ENCODE measurements at regions not wholly inside any gene's neighbourhood (a gene's known extent, or its start where the extent isn't known, plus 50 kb on each side); places are given as distances from the start of the nearest gene placed in this dataset.

GRCh38 chr13:89806594-89806993, 1540.9 kb upstream of the MIR17HG start:
- H3K9me1 ChIP-seq (ENCODE audit: control insufficient read depth, insufficient read depth, low read length) = no peaks in the 10 kb centered on the region
- H3K4me2 ChIP-seq (ENCODE audit: insufficient read depth, low read length) = no peak overlapping the region
- 2% methylated on average over 4 of the region's 4 CpGs for WGBS (ENCODE audit: insufficient coverage, low coverage, missing lambda C conversion rate)
- no peak for FAIRE-seq
- DNase-seq (ENCODE audit: extremely low read depth in 1 of 4, low spot score in 3 of 4) = no peak
- intact Hi-C loops (cut with micrococcal nuclease) = no loop called here
- H2AFZ ChIP-seq (ENCODE audit: low read depth, low read length) = no peak overlapping the region
- ATAC-seq = no peak
- H3K36me3 ChIP-seq (ENCODE audit: control insufficient read depth, insufficient read depth, low read length) = no peaks in the 10 kb centered on the region
- H3K9me3 ChIP-seq (replicated peaks; ENCODE audit: control insufficient read depth, insufficient read depth, low read depth, low read length) = peaks cover 2% of the 10 kb centered on the region; the same call in 1 of the 2 replicates
- ChIA-PET POLR2A (no interaction called here), CTCF (ENCODE audit: low intra/inter-chr PET ratio) (no interaction called here)
- H3K27ac ChIP-seq (ENCODE audit: extremely low read depth, low read depth, low read length) = no peak overlapping the region
- H3K79me2 ChIP-seq (ENCODE audit: control insufficient read depth, insufficient read depth, low read length) = no peaks in the 10 kb centered on the region
- no peaks in the 10 kb centered on the region for H3K27me3 ChIP-seq (ENCODE audit: control insufficient read depth in 2 of 2, insufficient read depth in 2 of 2, low read length in 2 of 2)
- TF ChIP-seq TCF15 (CRISPR knock-in tag; IDR thresholded peaks at IDR 0.05) = 0 out of 2 replicates have a peak, but pooled peaks have one; percentile 61
- TF ChIP-seq, protein P1, sequence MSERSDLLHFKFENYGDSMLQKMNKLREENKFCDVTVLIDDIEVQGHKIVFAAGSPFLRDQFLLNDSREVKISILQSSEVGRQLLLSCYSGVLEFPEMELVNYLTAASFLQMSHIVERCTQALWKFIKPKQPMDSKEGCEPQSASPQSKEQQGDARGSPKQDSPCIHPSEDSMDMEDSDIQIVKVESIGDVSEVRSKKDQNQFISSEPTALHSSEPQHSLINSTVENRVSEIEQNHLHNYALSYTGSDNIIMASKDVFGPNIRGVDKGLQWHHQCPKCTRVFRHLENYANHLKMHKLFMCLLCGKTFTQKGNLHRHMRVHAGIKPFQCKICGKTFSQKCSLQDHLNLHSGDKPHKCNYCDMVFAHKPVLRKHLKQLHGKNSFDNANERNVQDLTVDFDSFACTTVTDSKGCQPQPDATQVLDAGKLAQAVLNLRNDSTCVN (CRISPR knock-in tag; IDR thresholded peaks at IDR 0.05) = no peak
- peak; percentile 65; the same call in 1 of the 2 replicates for TF ChIP-seq ZFP30 (CRISPR knock-in tag; IDR thresholded peaks at IDR 0.05; ENCODE audit: borderline replicate concordance)
- no peak for TF ChIP-seq MXI1 (IDR thresholded peaks at IDR 0.05; ENCODE audit: low read depth, low read length)
- 0 out of 2 replicates have a peak, but pooled peaks have one; percentile 32 for TF ChIP-seq ZNF785 (CRISPR knock-in tag; IDR thresholded peaks at IDR 0.05)
- TF ChIP-seq JUNB (CRISPR knock-in tag; conservative IDR thresholded peaks at IDR 0.05) = 0 out of 2 replicates have a peak, but pooled peaks have one; percentile 7
- TF ChIP-seq GTF2A2 (tag; IDR thresholded peaks at IDR 0.05) = no peak
- TF ChIP-seq, protein P2, sequence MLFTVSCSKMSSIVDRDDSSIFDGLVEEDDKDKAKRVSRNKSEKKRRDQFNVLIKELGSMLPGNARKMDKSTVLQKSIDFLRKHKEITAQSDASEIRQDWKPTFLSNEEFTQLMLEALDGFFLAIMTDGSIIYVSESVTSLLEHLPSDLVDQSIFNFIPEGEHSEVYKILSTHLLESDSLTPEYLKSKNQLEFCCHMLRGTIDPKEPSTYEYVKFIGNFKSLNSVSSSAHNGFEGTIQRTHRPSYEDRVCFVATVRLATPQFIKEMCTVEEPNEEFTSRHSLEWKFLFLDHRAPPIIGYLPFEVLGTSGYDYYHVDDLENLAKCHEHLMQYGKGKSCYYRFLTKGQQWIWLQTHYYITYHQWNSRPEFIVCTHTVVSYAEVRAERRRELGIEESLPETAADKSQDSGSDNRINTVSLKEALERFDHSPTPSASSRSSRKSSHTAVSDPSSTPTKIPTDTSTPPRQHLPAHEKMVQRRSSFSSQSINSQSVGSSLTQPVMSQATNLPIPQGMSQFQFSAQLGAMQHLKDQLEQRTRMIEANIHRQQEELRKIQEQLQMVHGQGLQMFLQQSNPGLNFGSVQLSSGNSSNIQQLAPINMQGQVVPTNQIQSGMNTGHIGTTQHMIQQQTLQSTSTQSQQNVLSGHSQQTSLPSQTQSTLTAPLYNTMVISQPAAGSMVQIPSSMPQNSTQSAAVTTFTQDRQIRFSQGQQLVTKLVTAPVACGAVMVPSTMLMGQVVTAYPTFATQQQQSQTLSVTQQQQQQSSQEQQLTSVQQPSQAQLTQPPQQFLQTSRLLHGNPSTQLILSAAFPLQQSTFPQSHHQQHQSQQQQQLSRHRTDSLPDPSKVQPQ (CRISPR knock-in tag; IDR thresholded peaks at IDR 0.05; ENCODE audit: borderline replicate concordance) = 0 out of 2 replicates have a peak, but pooled peaks have one; percentile 68
- 0 out of 2 replicates have a peak, but pooled peaks have one; percentile 13 for TF ChIP-seq ZNF217 (CRISPR knock-in tag; IDR thresholded peaks at IDR 0.05)
- no peak for TF ChIP-seq KDM1A (IDR thresholded peaks at IDR 0.05)
- no peak for TF ChIP-seq FOXJ3 (CRISPR knock-in tag; IDR thresholded peaks at IDR 0.05)
- no peak for TF ChIP-seq XRCC5 (IDR thresholded peaks at IDR 0.05; ENCODE audit: low read depth, low read length)
- TF ChIP-seq ILF3 (IDR thresholded peaks at IDR 0.05; ENCODE audit: borderline replicate concordance) = no peak
- no peaks in the 10 kb centered on the region for H4K20me1 ChIP-seq (replicated peaks; ENCODE audit: control insufficient read depth, insufficient read depth, low read length)
- H3K4me1 ChIP-seq (replicated peaks in 1 of 2; ENCODE audit: control insufficient read depth in 2 of 2, insufficient read depth in 2 of 2, low read length in 2 of 2) = no peaks in the 10 kb centered on the region
- no peak overlapping the region for H3K4me3 ChIP-seq
- no peak overlapping the region for H3K9ac ChIP-seq (ENCODE audit: insufficient read depth in 1 of 2, low read depth in 2 of 2, low read length in 2 of 2)
- no TSS peak for BruUV-seq (replicated peaks)
- in situ Hi-C loops (cut with MboI) = no loop called here

All from K562 (cell line).